Activated CD4-positive, CD25-positive, alpha-beta regulatory T cell treated with anti-CD3 and anti-CD28 coated beads, Interleukin-2, amount 50 U/mL, for 72 hours (primary cell): ENCODE measurements at regions not wholly inside any gene's neighbourhood (a gene's known extent, or its start where the extent isn't known, plus 50 kb on each side); places are given as distances from the start of the nearest gene placed in this dataset.

Experiments used
- DNase-seq: peaks from one replicate; pipeline ENCODE4 v3.0.0; 2021

DNA sequence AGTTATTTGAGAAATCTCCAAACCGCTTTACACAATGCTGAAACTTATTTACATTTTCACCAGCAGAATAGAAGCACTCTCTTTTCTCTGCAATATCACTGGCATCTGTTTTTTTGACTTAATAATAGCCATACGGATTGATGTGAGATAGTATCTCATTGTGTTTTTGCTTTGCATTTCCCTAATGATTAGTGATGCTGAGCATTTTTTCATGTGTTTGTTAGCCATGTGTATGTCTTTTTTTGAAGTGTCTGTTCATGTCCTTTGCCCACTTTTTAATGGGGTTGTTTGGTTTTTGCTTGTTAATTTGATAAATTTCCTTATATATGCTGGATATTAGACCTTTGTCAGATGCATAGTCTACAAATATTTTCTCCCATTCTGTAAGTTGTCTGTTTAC is 73.6 kb downstream of the FBXO5 start:
- DNase-seq, result no peak

- no peak for DNase-seq
These were observed 66.8 kb downstream of the FBXO5 start for GRCh38 chr6:152916035-152916434.

- DNase-seq, result no peak
These were observed 63.9 kb downstream of the FBXO5 start for GRCh38 chr6:152918991-152919390.

DNA sequence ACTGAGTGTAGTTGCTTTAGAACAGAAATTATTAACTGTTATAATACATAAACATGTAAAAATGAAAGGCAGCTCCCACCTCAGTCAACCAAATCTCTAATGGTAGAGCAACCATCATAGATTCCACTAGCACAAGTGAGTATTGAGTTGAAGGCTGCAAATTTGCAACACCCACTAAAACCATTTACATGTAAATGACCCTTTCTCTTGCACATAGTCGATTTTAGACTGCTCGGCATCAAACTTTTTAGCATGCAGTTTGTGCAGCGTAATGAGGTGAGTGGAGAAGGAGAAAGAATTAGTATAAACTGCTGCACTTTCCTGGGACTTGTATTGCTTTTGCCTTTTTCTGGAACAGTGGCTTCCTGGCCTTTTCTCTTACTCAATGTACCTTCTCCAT is 62.8 kb downstream of the FBXO5 start:
- no peak for DNase-seq
